ENCODE measurements at regions not wholly inside any gene's neighbourhood (a gene's known extent, or its start where the extent isn't known, plus 50 kb on each side); places are given as distances from the start of the nearest gene placed in this dataset.

- TF ChIP-seq CTCF (IDR thresholded peaks at IDR 0.05 in 4 of 5, conservative IDR thresholded peaks at IDR 0.05 in 1 of 5) = no peak
- TF ChIP-seq POLR2A (IDR thresholded peaks at IDR 0.05) = no peak
These were observed 347.4 kb upstream of the FGF13 start for GRCh38 chrX:139058831-139059495.
